ENCODE measurements at regions not wholly inside any gene's neighbourhood (a gene's known extent, or its start where the extent isn't known, plus 50 kb on each side); places are given as distances from the start of the nearest gene placed in this dataset.

DNA sequence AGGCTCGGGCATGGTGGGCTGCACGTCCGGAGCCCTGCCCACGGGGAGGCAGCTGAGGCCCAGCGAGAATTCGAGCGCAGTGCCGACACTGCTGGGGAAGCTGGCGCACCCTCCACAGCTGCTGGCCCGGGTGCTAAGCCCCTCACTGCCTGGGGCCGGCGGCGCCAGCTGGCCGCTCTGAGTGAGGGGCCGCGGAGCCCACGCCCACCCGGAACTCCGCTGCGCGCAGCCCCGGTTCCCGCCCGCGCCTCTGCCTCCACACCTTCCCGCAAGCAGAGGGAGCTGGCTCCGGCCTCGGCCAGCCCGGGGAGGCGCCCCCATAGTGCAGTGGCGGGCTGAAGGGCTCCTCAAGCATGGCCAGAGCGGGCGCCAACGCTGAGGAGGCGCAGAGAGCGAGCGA is 2080.4 kb downstream of the PCDH9 start:
- Mint-ChIP-seq H3K27ac (no peak overlapping the region), H3K36me3 (ENCODE audit: low read depth) (no peaks in the 10 kb centered on the region; the same call in 2 of the 3 replicates), H3K9me3 (no peaks in the 10 kb centered on the region; the same call in 2 of the 3 replicates), H3K27me3 (ENCODE audit: insufficient read depth, low read depth, poor library complexity) (no peaks in the 10 kb centered on the region), H3K4me1 (peaks cover 9% of the 10 kb centered on the region; the same call in 2 of the 3 replicates), H3K4me3 (no peak overlapping the region)
- Histone ChIP-seq H3K36me3 (ENCODE audit: insufficient read depth) (no peaks in the 10 kb centered on the region), H3K4me1 (ENCODE audit: insufficient read depth) (peaks cover 3% of the 10 kb centered on the region; the same call in 1 of the 2 replicates), H3K27me3 (ENCODE audit: insufficient read depth) (no peaks in the 10 kb centered on the region), H2AFZ (no peak overlapping the region; the same call in 1 of the 2 replicates), H3K9me2 (ENCODE audit: insufficient read depth) (peaks cover 6% of the 10 kb centered on the region; the same call in 1 of the 2 replicates), H3K79me2 (replicated peaks; ENCODE audit: insufficient read depth) (no peaks in the 10 kb centered on the region), H3K4me3 (no peak overlapping the region), H4K20me1 (replicated peaks; ENCODE audit: insufficient read depth) (no peaks in the 10 kb centered on the region), H3K4me2 (no peak overlapping the region), H3K27ac (ENCODE audit: low read depth) (no peak overlapping the region), H3F3A (replicated peaks; ENCODE audit: low read depth) (no peaks in the 10 kb centered on the region)
- DNase-seq (ENCODE audit: low spot score) (peak; percentile 2), ATAC-seq (no peak)
- no peak for TF ChIP-seq CREB1 (CRISPR knock-in tag; IDR thresholded peaks at IDR 0.05; ENCODE audit: low read depth)
- TF ChIP-seq EZH2 (IDR thresholded peaks at IDR 0.05; ENCODE audit: low read depth, unreplicated experiment), result no peak
- TF ChIP-seq, protein P1, sequence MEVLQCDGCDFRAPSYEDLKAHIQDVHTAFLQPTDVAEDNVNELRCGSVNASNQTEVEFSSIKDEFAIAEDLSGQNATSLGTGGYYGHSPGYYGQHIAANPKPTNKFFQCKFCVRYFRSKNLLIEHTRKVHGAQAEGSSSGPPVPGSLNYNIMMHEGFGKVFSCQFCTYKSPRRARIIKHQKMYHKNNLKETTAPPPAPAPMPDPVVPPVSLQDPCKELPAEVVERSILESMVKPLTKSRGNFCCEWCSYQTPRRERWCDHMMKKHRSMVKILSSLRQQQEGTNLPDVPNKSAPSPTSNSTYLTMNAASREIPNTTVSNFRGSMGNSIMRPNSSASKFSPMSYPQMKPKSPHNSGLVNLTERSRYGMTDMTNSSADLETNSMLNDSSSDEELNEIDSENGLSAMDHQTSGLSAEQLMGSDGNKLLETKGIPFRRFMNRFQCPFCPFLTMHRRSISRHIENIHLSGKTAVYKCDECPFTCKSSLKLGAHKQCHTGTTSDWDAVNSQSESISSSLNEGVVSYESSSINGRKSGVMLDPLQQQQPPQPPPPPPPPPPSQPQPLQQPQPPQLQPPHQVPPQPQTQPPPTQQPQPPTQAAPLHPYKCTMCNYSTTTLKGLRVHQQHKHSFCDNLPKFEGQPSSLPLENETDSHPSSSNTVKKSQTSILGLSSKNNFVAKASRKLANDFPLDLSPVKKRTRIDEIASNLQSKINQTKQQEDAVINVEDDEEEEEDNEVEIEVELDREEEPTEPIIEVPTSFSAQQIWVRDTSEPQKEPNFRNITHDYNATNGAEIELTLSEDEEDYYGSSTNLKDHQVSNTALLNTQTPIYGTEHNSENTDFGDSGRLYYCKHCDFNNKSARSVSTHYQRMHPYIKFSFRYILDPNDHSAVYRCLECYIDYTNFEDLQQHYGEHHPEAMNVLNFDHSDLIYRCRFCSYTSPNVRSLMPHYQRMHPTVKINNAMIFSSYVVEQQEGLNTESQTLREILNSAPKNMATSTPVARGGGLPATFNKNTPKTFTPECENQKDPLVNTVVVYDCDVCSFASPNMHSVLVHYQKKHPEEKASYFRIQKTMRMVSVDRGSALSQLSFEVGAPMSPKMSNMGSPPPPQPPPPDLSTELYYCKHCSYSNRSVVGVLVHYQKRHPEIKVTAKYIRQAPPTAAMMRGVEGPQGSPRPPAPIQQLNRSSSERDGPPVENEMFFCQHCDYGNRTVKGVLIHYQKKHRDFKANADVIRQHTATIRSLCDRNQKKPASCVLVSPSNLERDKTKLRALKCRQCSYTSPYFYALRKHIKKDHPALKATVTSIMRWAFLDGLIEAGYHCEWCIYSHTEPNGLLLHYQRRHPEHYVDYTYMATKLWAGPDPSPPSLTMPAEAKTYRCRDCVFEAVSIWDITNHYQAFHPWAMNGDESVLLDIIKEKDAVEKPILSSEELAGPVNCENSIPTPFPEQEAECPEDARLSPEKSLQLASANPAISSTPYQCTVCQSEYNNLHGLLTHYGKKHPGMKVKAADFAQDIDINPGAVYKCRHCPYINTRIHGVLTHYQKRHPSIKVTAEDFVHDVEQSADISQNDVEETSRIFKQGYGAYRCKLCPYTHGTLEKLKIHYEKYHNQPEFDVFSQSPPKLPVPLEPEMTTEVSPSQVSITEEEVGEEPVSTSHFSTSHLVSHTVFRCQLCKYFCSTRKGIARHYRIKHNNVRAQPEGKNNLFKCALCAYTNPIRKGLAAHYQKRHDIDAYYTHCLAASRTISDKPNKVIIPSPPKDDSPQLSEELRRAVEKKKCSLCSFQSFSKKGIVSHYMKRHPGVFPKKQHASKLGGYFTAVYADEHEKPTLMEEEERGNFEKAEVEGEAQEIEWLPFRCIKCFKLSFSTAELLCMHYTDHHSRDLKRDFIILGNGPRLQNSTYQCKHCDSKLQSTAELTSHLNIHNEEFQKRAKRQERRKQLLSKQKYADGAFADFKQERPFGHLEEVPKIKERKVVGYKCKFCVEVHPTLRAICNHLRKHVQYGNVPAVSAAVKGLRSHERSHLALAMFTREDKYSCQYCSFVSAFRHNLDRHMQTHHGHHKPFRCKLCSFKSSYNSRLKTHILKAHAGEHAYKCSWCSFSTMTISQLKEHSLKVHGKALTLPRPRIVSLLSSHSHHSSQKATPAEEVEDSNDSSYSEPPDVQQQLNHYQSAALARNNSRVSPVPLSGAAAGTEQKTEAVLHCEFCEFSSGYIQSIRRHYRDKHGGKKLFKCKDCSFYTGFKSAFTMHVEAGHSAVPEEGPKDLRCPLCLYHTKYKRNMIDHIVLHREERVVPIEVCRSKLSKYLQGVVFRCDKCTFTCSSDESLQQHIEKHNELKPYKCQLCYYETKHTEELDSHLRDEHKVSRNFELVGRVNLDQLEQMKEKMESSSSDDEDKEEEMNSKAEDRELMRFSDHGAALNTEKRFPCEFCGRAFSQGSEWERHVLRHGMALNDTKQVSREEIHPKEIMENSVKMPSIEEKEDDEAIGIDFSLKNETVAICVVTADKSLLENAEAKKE (CRISPR knock-in tag; IDR thresholded peaks at IDR 0.05), result no peak
- TF ChIP-seq, protein P2, sequence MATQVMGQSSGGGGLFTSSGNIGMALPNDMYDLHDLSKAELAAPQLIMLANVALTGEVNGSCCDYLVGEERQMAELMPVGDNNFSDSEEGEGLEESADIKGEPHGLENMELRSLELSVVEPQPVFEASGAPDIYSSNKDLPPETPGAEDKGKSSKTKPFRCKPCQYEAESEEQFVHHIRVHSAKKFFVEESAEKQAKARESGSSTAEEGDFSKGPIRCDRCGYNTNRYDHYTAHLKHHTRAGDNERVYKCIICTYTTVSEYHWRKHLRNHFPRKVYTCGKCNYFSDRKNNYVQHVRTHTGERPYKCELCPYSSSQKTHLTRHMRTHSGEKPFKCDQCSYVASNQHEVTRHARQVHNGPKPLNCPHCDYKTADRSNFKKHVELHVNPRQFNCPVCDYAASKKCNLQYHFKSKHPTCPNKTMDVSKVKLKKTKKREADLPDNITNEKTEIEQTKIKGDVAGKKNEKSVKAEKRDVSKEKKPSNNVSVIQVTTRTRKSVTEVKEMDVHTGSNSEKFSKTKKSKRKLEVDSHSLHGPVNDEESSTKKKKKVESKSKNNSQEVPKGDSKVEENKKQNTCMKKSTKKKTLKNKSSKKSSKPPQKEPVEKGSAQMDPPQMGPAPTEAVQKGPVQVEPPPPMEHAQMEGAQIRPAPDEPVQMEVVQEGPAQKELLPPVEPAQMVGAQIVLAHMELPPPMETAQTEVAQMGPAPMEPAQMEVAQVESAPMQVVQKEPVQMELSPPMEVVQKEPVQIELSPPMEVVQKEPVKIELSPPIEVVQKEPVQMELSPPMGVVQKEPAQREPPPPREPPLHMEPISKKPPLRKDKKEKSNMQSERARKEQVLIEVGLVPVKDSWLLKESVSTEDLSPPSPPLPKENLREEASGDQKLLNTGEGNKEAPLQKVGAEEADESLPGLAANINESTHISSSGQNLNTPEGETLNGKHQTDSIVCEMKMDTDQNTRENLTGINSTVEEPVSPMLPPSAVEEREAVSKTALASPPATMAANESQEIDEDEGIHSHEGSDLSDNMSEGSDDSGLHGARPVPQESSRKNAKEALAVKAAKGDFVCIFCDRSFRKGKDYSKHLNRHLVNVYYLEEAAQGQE (IDR thresholded peaks at IDR 0.05; ENCODE audit: unreplicated experiment), result no peak
- TF ChIP-seq POLR2AphosphoS5 (IDR thresholded peaks at IDR 0.05; ENCODE audit: low read depth), result no peak

Measured in GM23338 (cell line).